ENCODE measurements at regions not wholly inside any gene's neighbourhood (a gene's known extent, or its start where the extent isn't known, plus 50 kb on each side); places are given as distances from the start of the nearest gene placed in this dataset.

- no peak for DNase-seq (ENCODE audit: low read depth in 4 of 4, low spot score in 2 of 4)
These were observed 89.7 kb downstream of the SHOX start for GRCh38 chrX:720250-720649.

GRCh38 chrX:716136-716535 is 85.5 kb downstream of the SHOX start:
- no peak for DNase-seq (ENCODE audit: low read depth in 4 of 4, low spot score in 2 of 4)

- no peak for DNase-seq (ENCODE audit: low read depth in 4 of 4, low spot score in 2 of 4)
These were observed 83.5 kb downstream of the SHOX start for GRCh38 chrX:714131-714530.
